Umbilical cord (tissue), 1 donor: ENCODE measurements at regions not wholly inside any gene's neighbourhood (a gene's known extent, or its start where the extent isn't known, plus 50 kb on each side); places are given as distances from the start of the nearest gene placed in this dataset.
"Not testable (repeated sequence)": the region's sequence is repeated elsewhere in the genome, so short reads cannot be mapped to it uniquely, and the experiment has no call there.

Source experiments
- DNase-seq: peaks from one replicate; pipeline ENCODE4 v3.0.0-alpha.2; 2015; ENCODE audit warnings: low spot score

DNA sequence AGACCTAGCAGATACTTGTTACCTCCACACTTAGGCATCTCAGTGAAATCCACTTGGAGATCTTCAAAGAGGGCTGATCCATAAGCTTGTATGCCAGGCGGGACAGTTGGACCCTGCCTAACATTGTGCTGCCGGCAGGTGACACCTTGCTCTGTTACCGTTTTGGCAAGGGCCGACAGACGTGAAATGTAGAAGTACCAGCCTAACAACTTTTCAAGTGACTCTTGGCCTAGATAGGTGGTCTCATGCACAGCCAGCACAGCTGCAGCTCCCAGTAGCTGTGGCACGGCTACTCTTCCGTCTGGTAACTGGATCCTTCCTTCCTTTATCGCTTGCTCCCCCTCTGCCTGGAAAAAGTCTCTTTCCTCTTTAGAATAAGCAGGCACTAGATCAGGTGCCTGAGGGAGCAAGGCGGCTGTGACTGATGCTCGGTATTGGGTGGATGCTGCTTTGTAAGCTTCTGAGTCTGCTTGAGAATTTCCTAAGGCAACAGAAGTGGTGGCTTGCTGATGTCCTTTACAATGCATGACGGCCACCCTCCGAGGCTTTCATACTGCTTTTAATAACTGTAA is 713.5 kb downstream of the AMY1C start:
- DNase-seq, result no peak

GRCh38 chr1:104466068-104466467 is 716.4 kb downstream of the AMY1C start:
- DNase-seq, result no peak

GRCh38 chr1:104467590-104467989 is 717.9 kb downstream of the AMY1C start:
- no peak for DNase-seq

GRCh38 chr1:104468282-104468681 is 718.6 kb downstream of the AMY1C start:
- no peak for DNase-seq

DNA sequence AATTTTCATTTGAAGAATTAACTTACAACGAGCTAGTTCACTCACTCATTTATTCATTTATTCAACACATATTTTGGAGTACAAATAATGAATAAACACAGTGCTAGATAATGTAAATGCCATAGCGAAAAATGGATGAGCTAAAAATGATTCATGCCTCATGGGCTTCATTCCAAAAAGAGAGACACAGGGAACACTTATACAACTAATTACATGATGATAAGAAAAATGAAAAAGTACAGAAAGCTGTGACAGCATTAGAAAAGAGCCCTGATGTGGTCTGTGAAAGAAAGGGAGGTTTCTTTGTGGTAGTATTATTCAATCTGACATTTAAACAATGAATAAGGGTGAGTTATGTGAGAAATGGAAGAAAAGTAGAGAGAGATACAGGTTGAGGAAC is 726.4 kb downstream of the AMY1C start:
- DNase-seq, result no peak

DNA sequence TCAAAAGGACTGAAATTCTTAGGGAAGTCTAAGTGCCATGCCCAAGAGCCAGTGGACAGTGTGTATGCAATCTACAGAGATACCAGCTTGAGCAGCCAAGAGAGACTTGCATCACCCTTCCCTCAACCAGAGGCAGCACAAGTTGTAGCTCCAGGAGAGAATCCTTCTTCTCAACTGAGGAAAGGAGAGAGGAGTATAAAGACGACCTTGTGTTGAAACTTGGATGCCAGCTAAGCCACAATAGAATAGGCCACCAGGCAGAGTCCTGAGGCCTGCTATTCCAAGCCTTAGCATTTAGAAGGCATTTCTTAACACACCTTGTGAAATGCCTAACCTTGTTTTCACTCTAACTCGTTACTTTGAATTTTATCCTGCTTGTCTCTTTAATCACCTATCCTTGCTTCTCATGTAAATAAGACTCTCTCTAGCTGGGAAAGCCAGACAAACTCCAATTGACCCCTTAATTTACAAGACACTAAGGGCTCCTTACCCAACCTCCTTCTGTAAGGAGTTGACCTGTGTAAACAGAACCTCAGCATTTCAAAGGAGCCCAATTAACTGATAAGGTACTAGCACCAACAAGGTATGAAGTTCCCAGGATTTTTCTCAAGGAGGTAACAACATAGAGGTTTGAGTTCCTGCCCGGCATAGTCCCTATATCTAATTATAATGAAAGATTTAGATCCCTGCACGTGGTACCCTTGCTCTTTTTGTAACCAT is 738.8 kb downstream of the AMY1C start:
- no peak for DNase-seq

DNA sequence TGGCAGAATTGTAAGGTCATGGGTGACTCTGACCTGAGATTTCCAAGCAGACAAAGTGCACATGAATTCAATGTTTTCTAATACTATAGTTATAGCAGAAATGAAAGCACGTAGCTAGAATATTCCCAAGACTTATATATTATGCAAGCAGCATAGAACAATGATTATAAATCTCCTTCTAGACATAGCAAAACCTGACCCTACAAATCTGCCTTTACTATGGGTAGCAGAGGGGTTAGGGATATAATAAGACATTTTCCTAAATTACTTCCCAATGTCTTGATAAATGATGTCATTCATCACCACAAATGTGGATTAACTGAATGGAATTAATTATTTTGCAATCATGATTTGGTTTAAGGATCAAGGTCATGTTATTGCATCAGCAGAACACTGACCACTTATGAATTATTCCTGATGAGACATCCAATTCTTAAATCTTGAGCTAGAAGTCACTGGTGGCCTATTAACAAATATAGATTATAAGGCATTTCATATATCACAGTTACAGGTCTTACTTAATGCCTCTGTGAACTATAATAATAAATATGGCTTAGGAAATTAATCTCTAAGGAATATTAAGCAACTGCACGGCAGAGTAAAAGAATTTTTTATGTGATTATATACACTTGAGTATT is 776.6 kb downstream of the AMY1C start:
- DNase-seq, result no peak

DNA sequence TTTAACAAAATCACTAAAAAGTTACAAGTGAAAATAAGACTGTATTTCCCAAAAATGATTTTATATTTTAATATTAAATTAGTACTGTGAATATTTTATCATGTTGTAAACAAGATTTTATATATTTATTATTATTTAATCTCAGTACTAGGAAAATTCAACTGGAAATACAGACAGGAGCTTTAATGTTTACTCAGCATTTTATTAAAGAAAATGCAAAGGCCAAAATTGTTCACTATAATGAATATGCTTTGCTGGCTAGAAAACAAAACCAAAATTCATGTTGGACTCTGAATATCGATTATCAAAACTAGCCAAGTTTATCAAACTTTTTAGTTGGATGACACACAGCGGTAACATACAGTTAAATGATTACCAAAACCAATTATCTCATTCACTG is 782.3 kb downstream of the AMY1C start:
- DNase-seq, result no peak

- no peak for DNase-seq
Measured at GRCh38 chr1:104574620-104575019, 824.9 kb downstream of the AMY1C start.

DNA sequence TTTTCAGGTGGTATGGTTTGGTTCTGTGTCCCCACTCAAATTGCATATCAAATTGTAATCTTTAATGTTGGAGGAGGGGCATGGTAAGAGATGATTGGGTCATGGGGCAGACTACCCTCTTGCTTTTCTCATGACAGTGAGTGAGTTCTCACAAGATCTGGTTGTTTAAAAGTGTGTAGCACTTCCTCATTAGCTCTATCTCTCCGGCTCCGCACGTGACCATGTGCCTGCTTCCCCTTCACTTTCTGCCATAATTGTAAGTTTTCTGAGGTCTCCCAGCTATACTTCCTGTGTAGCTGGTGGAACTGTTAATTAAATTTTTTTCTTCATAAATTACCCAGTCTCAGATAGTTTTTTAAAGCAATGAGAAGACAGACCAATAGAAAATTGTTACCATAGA is 843.2 kb downstream of the AMY1C start:
- DNase-seq, result no peak

- no peak for DNase-seq
Measured at GRCh38 chr1:104593413-104594187, 843.9 kb downstream of the AMY1C start.

- DNase-seq, result no peak
Measured at GRCh38 chr1:104617474-104617873, 867.8 kb downstream of the AMY1C start.

DNA sequence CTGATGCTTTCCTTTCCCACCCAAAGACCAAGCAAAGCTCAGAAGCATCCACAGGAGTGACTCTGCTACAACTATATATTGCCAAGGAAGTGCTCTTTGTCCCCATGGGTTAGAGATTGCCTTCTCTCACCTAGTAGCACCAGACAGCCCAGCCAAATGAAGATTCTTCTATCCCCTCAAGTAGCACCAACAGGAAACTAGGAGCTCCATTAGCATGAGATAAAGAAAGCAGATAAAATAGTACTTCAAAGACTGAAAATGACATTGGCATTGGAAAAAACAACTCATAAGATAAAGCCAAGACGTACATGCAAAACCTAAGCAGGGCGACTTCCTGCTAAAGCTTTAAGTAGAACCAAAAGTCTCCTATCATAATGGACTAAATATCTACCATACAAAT is 871.5 kb downstream of the AMY1C start:
- no peak for DNase-seq

DNA sequence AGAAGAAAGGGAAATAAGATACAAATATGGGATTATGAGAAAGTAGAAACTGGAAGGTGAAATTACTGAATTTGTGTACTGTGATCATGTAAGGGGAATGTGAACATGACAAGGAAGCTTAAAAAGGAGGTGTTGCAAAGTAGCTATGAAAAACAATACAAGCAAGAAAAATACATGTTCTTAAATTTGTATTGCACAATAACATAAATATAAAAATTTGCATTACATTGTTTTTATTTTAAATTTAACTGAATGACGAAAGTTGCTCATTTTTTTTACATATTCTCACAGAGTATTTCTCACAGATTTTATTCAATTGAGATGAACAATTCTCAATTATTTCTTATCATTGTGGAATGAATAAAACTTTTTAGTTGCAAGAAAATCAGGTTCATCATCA is 874.8 kb downstream of the AMY1C start:
- no peak for DNase-seq

- DNase-seq, result no peak
Measured at GRCh38 chr1:104629589-104629988, 879.9 kb downstream of the AMY1C start.

DNA sequence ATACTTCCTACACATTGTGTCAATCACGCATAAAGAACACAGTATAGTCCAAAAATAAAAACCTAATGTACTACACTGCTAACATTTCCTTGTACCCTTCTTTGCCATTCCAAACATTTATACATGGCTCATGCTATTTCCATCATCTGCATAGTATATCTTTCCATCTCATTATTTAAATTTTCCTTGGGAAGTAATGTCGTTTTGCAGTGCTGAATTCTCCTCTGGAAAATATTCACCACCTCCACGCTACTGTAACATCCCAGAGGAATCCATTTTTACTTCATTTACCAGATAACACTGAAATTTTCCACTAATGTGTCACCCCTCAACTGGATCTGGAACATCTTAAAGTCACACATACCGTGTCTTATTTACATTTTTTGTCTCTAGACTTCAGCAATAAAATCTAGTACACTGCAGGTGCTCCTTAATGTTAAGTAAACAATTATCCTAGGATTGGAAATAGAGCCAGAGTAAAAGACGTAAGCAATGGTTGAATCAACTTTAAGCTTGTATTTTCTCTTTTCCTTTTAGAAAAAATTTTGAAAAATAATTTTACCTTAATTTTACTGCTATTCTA is 881.0 kb downstream of the AMY1C start:
- no peak for DNase-seq

GRCh38 chr1:104636581-104636980 is 886.9 kb downstream of the AMY1C start:
- no peak for DNase-seq

DNA sequence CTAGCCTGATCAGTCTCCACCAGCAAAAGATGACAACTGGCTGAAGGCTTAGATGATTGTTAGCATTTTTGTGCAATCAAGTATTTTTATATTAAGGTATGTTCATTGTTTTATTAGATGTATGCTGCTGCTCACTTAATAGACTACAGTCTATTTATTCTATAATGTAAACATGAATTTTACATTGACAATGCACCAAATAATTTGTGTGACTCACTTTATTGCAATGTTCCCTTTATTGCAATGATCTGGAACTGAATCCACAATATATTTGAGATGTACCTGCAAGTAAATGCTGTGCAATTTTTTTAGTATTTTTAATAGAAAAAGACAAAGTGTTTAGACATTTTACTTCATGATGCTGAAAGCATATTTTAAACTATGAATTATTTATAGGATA is 896.5 kb downstream of the AMY1C start:
- DNase-seq, result no peak

DNA sequence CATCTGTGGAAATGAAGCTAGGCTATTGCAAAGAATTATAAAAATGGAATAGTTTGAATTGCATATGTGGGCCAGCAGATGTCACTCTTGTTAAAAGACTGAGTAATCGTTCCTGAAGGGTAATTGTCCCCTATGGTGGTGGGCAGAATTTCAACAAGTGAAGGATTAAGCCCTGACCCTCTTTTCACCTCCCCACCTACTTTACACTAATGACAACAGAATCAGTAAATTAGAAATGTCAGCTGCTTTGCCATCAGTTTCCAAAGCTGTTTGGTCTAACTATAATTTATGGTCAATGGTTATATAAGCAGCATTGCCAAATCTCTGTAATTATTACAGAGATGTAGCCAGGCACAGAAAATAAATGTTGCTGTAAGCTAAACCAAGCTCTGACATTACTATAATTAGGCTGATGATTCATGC is 898.6 kb downstream of the AMY1C start:
- DNase-seq, result peak; percentile 6

DNA sequence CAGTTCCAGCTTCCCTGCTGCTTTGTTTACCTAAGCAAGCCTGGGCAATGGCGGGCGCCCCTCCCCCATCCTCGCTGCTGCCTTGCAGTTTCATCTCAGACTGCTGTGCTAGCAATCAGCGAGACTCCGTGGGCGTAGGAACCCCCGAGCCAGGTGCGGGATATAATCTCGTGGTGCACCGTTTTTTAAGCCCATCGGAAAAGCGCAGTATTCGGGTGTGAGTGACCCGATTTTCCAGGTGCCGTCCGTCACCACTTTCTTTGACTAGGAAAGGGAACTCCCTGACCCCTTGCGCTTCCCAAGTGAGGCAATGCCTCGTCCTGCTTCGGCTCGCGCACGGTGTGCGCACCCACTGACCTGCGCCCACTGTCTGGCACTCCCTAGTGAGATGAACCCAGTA is 914.7 kb downstream of the AMY1C start:
- DNase-seq, result not testable (repeated sequence)

DNA sequence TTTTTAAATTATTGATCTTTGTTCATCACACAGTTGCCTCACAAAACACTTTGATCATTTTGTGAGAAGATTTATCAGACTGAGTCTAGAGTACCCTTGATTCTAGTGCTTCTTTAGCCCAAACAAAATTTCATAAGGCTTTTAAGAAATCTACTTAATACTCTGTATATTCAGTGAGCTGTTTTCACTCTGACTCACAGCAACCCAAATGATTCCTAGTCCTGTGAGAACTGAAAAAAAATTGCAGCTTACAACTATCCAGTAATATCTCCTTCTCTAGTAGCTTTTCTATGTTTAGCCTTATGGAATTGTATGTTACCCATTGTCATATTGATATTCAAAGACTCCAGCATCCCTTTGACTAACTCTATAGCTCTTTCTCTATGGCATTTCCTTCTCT is 915.6 kb downstream of the AMY1C start:
- DNase-seq, result peak; percentile 45
